Coronary artery (tissue), 2 donors: ENCODE measurements at regions not wholly inside any gene's neighbourhood (a gene's known extent, or its start where the extent isn't known, plus 50 kb on each side); places are given as distances from the start of the nearest gene placed in this dataset.

Experiments
- DNase-seq: peaks from one replicate; pipeline ENCODE4 v3.0.0-alpha.2; 2017; ENCODE audit warnings: low spot score
- H3K27ac ChIP-seq, 2 donors: fragments of 200-600 bp; sonication (generic); one replicate each; pipeline ENCODE4 v1.5.1; 2016 to 2019
- H3K4me3 ChIP-seq: fragments of 200-600 bp; sonication (generic); 2 replicates; pipeline ENCODE4 v1.5.1; 2016; ENCODE audit warnings: mild to moderate bottlenecking, moderate library complexity
- CTCF ChIP-seq: fragments of 200-600 bp; sonication (generic); IDR thresholded peaks from one replicate; pipeline ENCODE4 v1.5.1; 2019; ENCODE audit warnings: antibody characterized with exemption

DNA sequence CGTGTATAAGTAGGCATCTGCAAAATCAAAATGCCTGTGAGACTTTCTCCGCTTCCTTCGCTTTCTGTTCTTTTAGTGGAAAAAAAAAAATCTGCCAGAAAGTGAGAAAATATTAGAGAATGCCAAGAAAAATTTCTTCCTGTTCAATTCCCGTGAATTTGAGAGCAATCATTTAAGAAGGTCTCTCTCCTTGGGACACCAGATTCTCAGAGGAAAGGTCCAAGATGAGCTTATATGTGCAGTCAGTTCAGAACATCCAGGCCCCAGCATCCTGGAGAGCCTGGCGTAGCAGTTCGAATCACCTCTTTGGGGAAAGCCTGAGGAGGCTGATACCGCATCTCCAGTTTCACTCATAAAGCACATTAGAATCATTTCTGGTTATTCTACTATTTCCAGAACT is 912.8 kb downstream of the GALC start:
- TF ChIP-seq CTCF: no peak
- H3K4me3 ChIP-seq: no peak overlapping the region
- no peak overlapping the region for H3K27ac ChIP-seq
- no peak for DNase-seq

- no peak overlapping the region for H3K27ac ChIP-seq
- H3K4me3 ChIP-seq: no peak overlapping the region
- DNase-seq: no peak
- no peak for TF ChIP-seq CTCF
Measured at GRCh38 chr14:87079416-87079815, 913.6 kb downstream of the GALC start.

DNA sequence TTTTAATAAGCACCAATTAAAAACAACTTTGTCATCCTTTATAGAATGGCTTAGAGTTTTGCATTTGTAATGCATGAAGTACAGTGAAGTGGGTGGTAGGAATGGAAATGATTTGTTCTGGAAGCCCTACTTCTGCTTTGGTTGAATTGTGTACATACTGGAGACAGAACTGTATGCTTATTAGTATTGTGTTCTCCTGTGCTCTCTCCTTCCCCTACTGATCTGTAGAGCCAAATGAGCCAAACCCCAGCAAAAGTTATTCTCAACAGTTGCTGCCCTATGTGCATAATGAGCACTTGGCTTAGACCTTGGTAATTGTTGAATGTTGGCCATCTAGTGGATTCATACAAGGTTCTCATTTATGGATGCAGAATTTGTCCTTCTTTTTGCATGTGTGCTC is 916.1 kb downstream of the GALC start:
- no peak for DNase-seq
- no peak overlapping the region for H3K4me3 ChIP-seq
- no peak overlapping the region for H3K27ac ChIP-seq
- TF ChIP-seq CTCF: no peak

DNA sequence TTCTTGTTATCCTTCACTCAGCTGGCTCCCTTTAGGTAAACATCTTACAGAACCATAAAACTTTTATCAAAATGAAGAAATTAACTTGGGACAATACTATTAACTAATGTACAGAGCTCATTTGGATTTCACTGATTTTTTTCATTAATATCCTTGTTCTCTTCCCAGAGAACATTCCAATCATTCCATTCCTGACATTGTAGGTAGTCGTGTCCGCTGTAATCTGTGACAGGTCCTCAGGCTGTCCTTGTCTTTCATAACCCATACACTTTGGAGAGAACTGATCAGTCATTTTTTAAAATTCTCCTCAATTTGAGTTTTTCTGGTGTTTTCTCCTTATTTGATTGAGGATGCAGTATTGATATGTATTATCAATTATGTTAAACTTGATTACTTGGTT is 916.8 kb downstream of the GALC start:
- no peak for TF ChIP-seq CTCF
- no peak for DNase-seq
- no peak overlapping the region for H3K27ac ChIP-seq
- no peak overlapping the region for H3K4me3 ChIP-seq

- TF ChIP-seq CTCF: no peak
- DNase-seq: no peak
- no peak overlapping the region for H3K27ac ChIP-seq
- H3K4me3 ChIP-seq: no peak overlapping the region
Measured at GRCh38 chr14:87073880-87074570, 919.0 kb downstream of the GALC start.

- H3K4me3 ChIP-seq: no peak overlapping the region
- no peak overlapping the region for H3K27ac ChIP-seq
- DNase-seq: no peak
- TF ChIP-seq CTCF: no peak
Measured at GRCh38 chr14:87067591-87067990, 925.4 kb downstream of the GALC start.

DNA sequence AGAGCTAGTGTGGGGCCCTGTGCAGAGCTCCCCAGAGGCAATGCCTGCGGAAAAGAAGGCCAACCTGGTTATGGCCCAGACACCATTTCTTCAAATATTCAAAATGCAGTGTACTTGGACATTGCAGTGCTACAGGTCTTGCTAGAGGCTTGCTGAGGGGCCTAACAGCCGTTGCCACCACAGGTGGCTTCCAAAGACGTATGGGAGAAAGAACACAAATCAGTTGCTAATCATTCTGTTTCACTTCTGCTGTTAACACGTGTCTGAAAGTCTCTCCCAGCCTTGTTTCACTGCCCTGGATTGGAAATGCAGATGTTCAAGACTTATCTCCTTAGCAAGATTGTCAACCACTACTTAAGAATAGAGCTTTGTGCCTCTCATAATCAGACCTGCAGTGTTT is 925.9 kb downstream of the GALC start:
- no peak overlapping the region for H3K4me3 ChIP-seq
- TF ChIP-seq CTCF: no peak
- no peak for DNase-seq
- H3K27ac ChIP-seq: no peak overlapping the region
